ENCODE measurements at regions not wholly inside any gene's neighbourhood (a gene's known extent, or its start where the extent isn't known, plus 50 kb on each side); places are given as distances from the start of the nearest gene placed in this dataset.

DNA sequence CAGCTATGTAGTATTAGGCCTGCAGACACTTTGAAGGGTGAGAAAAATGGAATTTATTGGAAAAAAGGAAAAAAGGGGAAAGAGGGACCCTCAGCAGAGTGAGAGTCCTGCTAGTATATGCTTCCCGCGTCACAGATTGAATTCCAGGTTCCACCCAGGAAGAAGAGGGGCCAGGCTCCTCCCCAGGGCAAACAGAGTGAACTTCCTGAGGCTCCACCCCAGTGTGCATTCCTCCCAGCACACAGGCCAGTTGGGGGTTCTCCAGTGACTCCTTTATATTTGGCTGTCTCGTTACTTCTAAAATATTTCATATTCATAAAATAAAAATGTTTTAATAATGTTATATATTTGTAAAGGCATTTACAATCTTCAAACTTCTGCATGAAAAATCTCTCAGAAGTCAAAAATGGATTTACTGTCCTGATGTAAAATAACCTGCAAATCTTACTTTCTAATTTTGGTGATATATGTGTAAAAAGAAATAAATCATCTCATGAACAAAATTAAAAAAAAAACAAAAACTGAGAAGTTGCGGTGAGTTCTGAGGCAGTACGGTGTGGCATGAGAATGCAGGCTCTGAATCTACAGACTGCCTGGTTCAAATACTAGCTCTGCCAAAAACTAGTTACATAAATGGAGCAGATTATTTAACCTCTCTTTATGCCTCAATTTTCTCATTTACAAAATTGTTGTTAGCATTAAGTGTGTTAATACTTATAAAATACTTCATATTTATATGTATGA, 175.8 kb upstream of the P2RY1 start:
- TF ChIP-seq, protein P1, sequence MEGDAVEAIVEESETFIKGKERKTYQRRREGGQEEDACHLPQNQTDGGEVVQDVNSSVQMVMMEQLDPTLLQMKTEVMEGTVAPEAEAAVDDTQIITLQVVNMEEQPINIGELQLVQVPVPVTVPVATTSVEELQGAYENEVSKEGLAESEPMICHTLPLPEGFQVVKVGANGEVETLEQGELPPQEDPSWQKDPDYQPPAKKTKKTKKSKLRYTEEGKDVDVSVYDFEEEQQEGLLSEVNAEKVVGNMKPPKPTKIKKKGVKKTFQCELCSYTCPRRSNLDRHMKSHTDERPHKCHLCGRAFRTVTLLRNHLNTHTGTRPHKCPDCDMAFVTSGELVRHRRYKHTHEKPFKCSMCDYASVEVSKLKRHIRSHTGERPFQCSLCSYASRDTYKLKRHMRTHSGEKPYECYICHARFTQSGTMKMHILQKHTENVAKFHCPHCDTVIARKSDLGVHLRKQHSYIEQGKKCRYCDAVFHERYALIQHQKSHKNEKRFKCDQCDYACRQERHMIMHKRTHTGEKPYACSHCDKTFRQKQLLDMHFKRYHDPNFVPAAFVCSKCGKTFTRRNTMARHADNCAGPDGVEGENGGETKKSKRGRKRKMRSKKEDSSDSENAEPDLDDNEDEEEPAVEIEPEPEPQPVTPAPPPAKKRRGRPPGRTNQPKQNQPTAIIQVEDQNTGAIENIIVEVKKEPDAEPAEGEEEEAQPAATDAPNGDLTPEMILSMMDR (IDR thresholded peaks at IDR 0.05): no peak
- no peak overlapping the region for H3K9ac ChIP-seq
- no peaks in the 10 kb centered on the region for H3K36me3 ChIP-seq (ENCODE audit: control insufficient read depth, insufficient read depth, low read length)
- H3K27me3 ChIP-seq (ENCODE audit: control insufficient read depth, insufficient read depth, low read length): no peaks in the 10 kb centered on the region
- H3K79me2 ChIP-seq: no peaks in the 10 kb centered on the region
- H3K4me1 ChIP-seq: no peaks in the 10 kb centered on the region
- H2AFZ ChIP-seq: no peak overlapping the region
- no peak overlapping the region for H3K4me2 ChIP-seq (ENCODE audit: low read length)
- H3K4me3 ChIP-seq (ENCODE audit: low read depth, low read length): no peak overlapping the region
- H3K9me3 ChIP-seq (ENCODE audit: control insufficient read depth, low read length): no peaks in the 10 kb centered on the region
- H3K27ac ChIP-seq: no peak overlapping the region

- no peak overlapping the region for H3K27ac ChIP-seq
- no peaks in the 10 kb centered on the region for H3K79me2 ChIP-seq
- H3K36me3 ChIP-seq (ENCODE audit: control insufficient read depth, insufficient read depth, low read length): no peaks in the 10 kb centered on the region
- H3K4me3 ChIP-seq (ENCODE audit: low read depth, low read length): no peak overlapping the region
- no peaks in the 10 kb centered on the region for H3K9me3 ChIP-seq (ENCODE audit: control insufficient read depth, low read length)
- H3K4me2 ChIP-seq (ENCODE audit: low read length): no peak overlapping the region
- H3K27me3 ChIP-seq (ENCODE audit: control insufficient read depth, insufficient read depth, low read length): no peaks in the 10 kb centered on the region
- no peak overlapping the region for H2AFZ ChIP-seq
- no peak overlapping the region for H3K9ac ChIP-seq
- TF ChIP-seq, protein P1 (IDR thresholded peaks at IDR 0.05): no peak
- H3K4me1 ChIP-seq: no peaks in the 10 kb centered on the region
These were observed 172.8 kb upstream of the P2RY1 start for GRCh38 chr3:152662157-152662556.

- Histone ChIP-seq H3K9ac (no peak overlapping the region), H3K27ac (no peak overlapping the region), H3K79me2 (no peaks in the 10 kb centered on the region), H2AFZ (no peak overlapping the region), H3K4me2 (ENCODE audit: low read length) (no peak overlapping the region), H3K9me3 (ENCODE audit: control insufficient read depth, low read length) (no peaks in the 10 kb centered on the region), H3K4me3 (ENCODE audit: low read depth, low read length) (no peak overlapping the region), H3K27me3 (ENCODE audit: control insufficient read depth, insufficient read depth, low read length) (no peaks in the 10 kb centered on the region), H3K4me1 (no peaks in the 10 kb centered on the region), H3K36me3 (ENCODE audit: control insufficient read depth, insufficient read depth, low read length) (no peaks in the 10 kb centered on the region)
- TF ChIP-seq, protein P1 (IDR thresholded peaks at IDR 0.05): no peak
These were observed 170.2 kb upstream of the P2RY1 start for GRCh38 chr3:152664766-152665165.

DNA sequence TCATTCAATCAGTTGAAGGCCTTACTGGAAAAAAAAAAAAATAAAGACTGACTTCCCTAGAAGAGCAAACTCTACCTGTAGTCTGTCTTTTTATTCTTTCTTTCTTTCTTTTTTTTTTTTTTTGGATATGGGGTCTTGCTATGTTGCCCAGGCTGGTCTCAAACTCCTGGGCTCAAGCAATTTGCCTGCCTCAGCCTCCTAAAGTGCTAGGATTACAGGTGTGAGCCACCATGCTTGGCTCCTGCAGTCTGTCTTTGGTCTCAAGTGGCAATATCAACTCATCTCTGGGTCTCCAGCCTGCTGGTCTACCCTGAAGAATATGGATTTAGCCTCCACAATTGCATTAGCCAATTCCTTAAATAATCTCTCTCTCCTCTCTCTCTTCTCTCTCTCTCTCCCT, 167.7 kb upstream of the P2RY1 start:
- no peak overlapping the region for H2AFZ ChIP-seq
- no peak overlapping the region for H3K27ac ChIP-seq
- no peaks in the 10 kb centered on the region for H3K79me2 ChIP-seq
- H3K4me1 ChIP-seq: no peaks in the 10 kb centered on the region
- H3K4me3 ChIP-seq (ENCODE audit: low read depth, low read length): no peak overlapping the region
- no peaks in the 10 kb centered on the region for H3K9me3 ChIP-seq (ENCODE audit: control insufficient read depth, low read length)
- TF ChIP-seq, protein P1 (IDR thresholded peaks at IDR 0.05): no peak
- H3K4me2 ChIP-seq (ENCODE audit: low read length): no peak overlapping the region
- no peaks in the 10 kb centered on the region for H3K27me3 ChIP-seq (ENCODE audit: control insufficient read depth, insufficient read depth, low read length)
- H3K9ac ChIP-seq: no peak overlapping the region
- no peaks in the 10 kb centered on the region for H3K36me3 ChIP-seq (ENCODE audit: control insufficient read depth, insufficient read depth, low read length)

DNA sequence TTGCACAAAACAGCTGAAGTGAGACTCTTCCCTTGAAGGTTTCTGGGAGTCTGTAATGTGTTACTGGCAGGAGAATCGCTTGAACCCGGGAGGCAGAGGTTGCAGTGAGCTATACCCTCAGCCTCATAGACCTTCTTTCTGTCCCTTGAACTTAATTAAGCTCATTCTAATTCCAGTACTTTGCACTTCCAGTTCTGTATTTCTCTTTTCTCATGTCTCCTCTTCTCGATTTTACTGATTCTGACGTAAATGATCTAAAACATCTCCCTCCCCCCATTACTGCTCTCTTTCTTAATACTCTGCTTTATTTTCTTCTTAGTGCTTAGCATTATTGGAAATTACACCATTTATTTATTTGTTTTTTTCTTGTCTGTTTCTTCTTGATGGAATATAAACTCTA, 165.4 kb upstream of the P2RY1 start:
- no peaks in the 10 kb centered on the region for H3K4me1 ChIP-seq
- no peaks in the 10 kb centered on the region for H3K79me2 ChIP-seq
- H3K4me3 ChIP-seq (ENCODE audit: low read depth, low read length): no peak overlapping the region
- H3K27ac ChIP-seq: no peak overlapping the region
- no peaks in the 10 kb centered on the region for H3K27me3 ChIP-seq (ENCODE audit: control insufficient read depth, insufficient read depth, low read length)
- H3K36me3 ChIP-seq (ENCODE audit: control insufficient read depth, insufficient read depth, low read length): no peaks in the 10 kb centered on the region
- H3K9me3 ChIP-seq (ENCODE audit: control insufficient read depth, low read length): no peaks in the 10 kb centered on the region
- H2AFZ ChIP-seq: no peak overlapping the region
- H3K4me2 ChIP-seq (ENCODE audit: low read length): no peak overlapping the region
- TF ChIP-seq, protein P1 (IDR thresholded peaks at IDR 0.05): no peak
- H3K9ac ChIP-seq: no peak overlapping the region

Measured in parathyroid adenoma (tissue), 2 donors.